Right lobe of liver (tissue), 4 donors: ENCODE measurements at regions not wholly inside any gene's neighbourhood (a gene's known extent, or its start where the extent isn't known, plus 50 kb on each side); places are given as distances from the start of the nearest gene placed in this dataset.

Source experiments
- POLR2A ChIP-seq: fragments of 450-650 bp; IDR thresholded peaks from one replicate; pipeline ENCODE4 v1.6.1; 2017; ENCODE audit warnings: antibody characterized with exemption, mild to moderate bottlenecking
- TF ChIP-seq, protein P1 (sequence below), 4 donors: fragments of 200-600 bp in 3 of 4; fragments of 450-650 bp in 1 of 4; IDR thresholded peaks; one replicate each; pipeline versions ENCODE4 v1.5.1 to v1.8.0; 2016 to 2022; ENCODE audit warnings: antibody characterized with exemption in 4 of 4, mild to moderate bottlenecking in 2 of 4
- donor health status: DM: no; HTN: no; CAD: no.
- donor health status: DM: no; HTN: no; CAD: no.
- donor health status: DM: no; HTN: yes; CAD: no.

DNA sequence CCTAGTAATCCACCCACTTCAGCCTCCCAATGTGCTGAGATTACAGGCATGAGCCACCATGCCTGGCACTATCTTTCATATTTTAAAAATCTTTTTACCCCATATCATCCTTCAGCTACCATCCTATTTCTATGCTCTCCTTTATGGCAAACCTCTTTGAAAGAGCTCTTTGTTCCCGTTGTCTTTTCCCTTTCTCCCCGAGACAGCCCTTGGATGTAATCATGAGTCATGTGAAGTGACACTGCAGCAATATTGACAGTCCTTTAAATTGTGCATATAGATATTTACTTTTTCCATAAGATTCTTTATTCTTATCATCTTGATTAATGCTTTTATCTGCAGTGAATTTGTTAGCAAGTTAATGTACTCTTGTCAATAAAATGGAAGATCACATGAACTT lies 286.6 kb downstream of the ANKRD7 start:
- TF ChIP-seq, protein P1, sequence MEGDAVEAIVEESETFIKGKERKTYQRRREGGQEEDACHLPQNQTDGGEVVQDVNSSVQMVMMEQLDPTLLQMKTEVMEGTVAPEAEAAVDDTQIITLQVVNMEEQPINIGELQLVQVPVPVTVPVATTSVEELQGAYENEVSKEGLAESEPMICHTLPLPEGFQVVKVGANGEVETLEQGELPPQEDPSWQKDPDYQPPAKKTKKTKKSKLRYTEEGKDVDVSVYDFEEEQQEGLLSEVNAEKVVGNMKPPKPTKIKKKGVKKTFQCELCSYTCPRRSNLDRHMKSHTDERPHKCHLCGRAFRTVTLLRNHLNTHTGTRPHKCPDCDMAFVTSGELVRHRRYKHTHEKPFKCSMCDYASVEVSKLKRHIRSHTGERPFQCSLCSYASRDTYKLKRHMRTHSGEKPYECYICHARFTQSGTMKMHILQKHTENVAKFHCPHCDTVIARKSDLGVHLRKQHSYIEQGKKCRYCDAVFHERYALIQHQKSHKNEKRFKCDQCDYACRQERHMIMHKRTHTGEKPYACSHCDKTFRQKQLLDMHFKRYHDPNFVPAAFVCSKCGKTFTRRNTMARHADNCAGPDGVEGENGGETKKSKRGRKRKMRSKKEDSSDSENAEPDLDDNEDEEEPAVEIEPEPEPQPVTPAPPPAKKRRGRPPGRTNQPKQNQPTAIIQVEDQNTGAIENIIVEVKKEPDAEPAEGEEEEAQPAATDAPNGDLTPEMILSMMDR (IDR thresholded peaks at IDR 0.05) = no peak
- TF ChIP-seq POLR2A = no peak
